Stimulated activated CD8-positive, alpha-beta memory T cell treated with anti-CD3 and anti-CD28 coated beads, Interleukin-15, amount 100 ng/mL, for 48 hours (primary cell): ENCODE measurements at regions not wholly inside any gene's neighbourhood (a gene's known extent, or its start where the extent isn't known, plus 50 kb on each side); places are given as distances from the start of the nearest gene placed in this dataset.
"Not testable (repeated sequence)": the region's sequence is repeated elsewhere in the genome, so short reads cannot be mapped to it uniquely, and the experiment has no call there.

Experiments used
- DNase-seq, 2 donors: peaks; one replicate each; pipeline ENCODE4 v3.0.0-alpha.2; 2020; ENCODE audit warnings: low read depth in 2 of 2

GRCh38 chr1:208942394-208943130, 641.0 kb upstream of the CAMK1G start:
- DNase-seq = no peak

DNA sequence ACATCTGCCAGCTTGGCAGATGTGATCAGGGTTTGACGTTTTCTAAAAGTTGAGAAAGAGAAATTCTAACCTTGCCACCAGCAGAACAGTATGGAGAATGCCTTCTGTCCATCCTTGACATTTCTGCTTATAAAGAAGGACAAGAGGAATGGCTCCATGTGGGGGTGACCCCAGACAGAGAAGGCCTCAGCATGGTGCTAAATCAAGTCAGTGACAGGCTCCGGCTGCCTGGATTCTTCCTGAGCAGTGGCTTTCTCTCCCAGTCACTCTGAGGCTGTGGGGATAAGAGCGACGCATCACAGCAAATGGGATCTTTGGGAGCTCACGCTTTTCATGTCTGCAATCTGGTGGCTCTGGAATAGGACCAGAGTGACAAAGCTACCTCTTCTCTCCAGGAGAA, 640.2 kb upstream of the CAMK1G start:
- no peak for DNase-seq

DNA sequence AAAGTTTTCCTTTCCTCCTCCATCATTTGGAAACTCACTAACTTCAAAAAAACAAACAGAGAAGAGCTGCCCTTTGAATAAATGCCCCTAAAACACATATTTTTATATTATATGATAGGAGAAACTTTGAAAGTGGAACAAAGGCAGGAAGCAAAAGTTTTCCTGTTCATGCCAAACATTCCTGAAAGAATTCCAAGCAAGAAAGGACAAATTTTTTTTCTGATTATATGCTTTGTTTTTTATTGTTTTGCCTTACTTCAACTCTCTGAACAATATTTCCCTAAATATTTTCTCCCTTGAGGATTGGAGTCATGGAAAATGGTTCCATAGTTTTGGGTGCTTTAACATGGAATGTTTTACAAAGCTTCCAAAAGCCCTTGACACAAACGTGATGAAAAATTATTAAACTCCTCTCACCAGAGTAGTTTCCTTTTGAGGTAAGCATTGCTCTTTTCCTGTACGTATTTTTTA, 638.5 kb upstream of the CAMK1G start:
- DNase-seq = no peak

- DNase-seq = no peak
Observed at GRCh38 chr1:208950206-208950605, 633.3 kb upstream of the CAMK1G start.

DNA sequence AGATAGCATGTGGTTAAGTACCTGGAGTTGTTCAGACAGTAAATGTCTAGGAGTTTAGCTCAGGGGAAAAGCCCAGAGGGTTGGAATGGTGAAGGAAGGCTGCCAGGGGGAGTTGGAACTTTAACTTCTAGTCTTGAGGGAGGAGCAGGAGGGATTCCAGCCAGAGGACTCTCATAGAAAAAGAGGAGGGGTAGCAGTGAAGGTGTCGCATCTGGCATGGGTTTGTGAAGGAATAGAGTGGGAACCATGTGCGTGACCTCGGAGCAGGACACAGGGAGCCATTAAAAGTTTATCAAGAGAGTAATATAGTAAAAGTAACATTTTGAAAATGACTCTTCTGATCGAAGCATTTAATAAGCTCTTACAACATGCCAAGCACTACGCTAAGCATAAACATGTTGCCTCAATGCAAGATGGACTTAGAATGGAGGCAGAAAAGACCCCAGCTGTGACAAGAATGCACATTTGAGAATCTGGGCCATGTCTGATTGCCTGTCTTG, 632.4 kb upstream of the CAMK1G start:
- DNase-seq = no peak

DNA sequence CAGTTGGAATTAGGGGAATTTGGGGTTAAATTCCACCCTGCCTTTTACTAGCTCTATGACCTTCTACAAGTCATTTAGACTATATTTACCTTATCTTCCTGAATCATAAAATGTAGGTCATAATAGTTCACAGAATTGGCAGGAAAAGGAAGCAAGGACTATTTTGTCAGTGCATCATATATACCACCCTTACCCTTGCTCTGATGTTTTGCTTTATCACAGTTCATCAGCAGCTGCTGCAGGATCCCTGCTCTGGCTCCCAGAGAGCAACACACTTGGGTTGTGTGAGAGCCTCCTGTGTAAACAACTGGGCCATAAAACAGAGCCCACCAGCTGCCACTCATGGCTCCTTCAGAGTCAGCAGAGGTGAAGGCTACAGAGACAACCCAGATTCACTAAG, 631.6 kb upstream of the CAMK1G start:
- no peak for DNase-seq

DNA sequence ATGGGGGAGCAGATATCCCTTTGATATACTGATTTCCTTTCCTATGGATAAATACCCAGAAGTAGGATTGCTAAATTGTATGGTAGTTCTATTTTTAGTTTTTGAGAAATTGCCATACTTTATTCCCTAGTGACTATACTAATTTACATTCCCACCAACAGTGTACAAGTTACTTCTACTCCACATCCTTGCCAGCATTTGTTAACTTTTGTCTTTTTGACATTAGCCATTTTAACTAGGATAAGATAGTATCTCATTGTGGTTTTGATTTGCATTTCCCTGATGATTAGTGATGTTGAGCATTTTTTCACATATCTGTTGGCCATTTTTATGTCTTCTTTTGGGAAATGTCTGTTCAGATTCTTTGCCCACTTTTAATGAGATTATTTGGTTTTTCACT, 620.6 kb upstream of the CAMK1G start:
- no peak for DNase-seq

DNA sequence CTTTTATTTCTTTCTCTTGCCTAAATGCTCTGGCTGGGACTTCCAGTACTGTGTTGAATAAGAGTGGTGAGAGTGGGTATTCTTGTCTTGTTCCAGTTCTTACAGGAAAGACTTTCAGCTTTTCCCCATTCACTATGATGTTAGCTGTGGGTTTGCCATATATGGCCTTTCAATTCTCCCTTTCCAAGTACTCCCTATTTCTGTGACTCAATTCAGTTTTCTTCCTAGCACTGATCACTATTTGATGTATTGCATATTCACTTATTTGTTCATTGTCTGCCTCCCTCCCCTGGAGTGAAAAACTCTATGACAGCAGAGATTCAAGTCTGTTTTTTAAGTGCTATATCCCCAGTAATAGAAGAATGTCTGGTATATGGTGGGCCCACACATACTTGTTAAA, 618.2 kb upstream of the CAMK1G start:
- DNase-seq = no peak

DNA sequence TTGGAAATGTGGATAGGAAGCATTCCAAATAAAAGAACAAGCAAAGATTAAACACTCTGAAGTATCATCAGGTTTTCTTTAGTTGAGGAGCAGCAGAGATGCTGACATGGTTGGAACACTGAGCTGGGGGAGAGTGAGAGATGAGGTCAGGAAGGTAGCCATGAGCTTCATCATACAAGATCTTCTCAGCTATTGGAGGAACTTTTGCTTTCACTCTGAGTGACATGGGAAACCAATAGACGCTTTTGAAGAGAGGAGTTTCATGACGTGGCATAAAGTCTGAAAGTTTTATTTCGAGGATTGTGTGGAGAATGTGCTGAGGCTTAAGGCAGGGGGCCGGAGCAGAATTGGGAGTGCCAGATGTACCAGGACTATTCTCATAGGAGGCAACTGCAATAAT, 616.2 kb upstream of the CAMK1G start:
- DNase-seq = no peak

GRCh38 chr1:208974717-208975116, 608.8 kb upstream of the CAMK1G start:
- DNase-seq = no peak

DNA sequence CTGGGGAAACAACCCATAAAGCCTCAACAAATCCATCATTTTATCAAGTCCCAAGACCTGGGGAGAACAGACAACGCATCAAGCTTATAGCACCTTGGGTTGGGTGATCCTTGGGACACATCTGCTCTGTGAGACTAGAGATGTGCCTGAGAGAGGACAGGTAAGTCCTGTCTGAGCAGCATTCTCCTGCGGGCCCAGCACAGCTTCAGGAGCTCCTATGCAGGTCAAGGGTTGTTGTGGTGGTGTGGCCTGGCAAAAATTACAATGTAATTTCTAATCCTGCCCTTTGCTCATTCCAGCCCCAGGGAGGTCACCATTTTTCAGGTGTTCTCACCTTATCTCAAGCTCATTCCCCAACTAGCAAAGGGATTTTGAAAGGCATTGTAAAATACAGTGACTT, 608.1 kb upstream of the CAMK1G start:
- DNase-seq = no peak

GRCh38 chr1:208977012-208977411, 606.5 kb upstream of the CAMK1G start:
- no peak for DNase-seq

GRCh38 chr1:208977638-208978256, 605.8 kb upstream of the CAMK1G start:
- DNase-seq = no peak

GRCh38 chr1:208979776-208980175, 603.7 kb upstream of the CAMK1G start:
- DNase-seq = no peak

DNA sequence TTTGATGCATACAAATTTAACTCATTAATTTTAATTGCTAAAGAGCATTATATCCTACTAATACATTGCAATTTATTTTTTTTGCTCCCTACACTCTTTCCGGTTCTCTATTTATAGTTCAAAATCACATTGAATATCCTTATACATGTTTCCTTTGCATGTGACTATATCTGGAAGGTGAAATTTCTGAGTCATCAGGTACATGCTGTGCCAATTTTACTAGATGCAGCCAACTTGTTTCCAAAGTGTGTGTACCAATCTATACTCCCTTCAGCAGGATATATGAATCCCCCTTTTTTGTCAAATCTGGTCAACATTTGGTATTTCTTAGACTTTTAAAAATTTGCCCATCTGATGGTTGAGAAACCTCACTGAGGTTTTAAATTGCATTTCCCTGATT, 602.9 kb upstream of the CAMK1G start:
- no peak for DNase-seq

- DNase-seq = no peak
Observed at GRCh38 chr1:208985231-208985630, 598.3 kb upstream of the CAMK1G start.

DNA sequence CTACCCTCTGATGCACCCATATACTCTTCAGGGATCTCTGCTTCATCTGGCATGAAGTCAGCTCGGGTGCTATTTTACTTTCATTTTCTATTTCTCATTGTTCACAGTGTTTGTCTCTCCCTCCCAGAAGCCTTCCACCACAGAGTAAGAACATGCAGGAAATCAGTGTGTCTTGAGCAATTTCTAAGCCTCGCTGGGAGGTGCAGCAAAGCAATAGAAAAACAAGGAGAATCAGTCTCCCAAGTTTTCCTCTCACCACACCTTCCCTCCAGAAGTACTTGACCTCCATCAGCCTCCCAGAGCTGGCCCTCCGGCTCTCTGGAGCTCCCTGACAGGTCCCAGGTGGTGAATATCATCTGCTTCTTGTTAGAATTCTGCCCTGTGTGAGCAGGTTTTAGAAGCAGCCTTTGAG, 594.7 kb upstream of the CAMK1G start:
- DNase-seq = no peak

- no peak for DNase-seq
Observed at GRCh38 chr1:208990456-208990855, 593.1 kb upstream of the CAMK1G start.

- DNase-seq = not testable (repeated sequence)
Observed at GRCh38 chr1:208997053-208997452, 586.5 kb upstream of the CAMK1G start.

DNA sequence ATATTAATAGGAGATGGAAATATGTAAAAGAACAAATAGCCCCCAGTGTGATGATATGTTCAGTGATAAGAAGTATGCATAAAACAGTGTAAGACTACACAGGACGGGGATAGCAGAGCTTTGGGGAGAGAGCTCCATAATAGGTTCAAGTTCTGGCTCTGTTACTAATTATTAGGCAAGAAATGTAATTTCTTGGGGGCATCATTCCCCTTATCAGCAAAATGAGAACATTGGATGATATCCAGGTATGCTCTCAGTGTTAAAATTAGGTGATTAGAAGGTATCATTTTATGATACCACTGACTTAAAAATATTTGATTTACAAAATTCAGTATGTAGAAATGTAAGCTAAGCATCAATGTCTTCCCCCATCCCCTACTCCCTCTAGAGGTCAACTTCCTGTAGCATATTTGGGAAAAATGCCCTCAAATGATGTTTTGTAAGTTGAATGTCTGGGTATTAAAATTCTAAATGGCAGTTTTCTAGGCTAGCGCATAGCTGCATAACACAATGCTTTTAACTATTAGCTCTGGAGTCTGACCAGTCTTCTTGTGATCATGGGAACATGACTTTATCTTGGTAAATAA, 585.7 kb upstream of the CAMK1G start:
- DNase-seq = no peak

DNA sequence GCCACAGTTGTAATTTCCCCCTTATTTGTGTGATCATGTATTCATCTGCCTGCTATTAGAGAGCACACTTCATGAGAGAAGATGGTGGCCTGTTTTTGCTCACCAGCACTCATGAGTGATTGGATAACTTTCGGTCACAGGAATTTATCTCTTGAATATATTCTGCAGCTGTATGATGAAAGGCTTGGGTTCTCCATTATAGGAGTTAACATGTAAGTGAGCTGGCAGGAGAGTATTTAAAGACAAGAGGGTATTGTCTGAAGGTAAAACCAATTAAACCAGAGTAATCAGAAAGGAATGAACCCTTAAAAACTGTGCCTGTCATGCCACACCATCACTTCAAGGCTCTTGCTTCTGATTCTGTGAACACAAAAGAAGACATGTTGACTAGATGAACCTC, 574.9 kb upstream of the CAMK1G start:
- no peak for DNase-seq

DNA sequence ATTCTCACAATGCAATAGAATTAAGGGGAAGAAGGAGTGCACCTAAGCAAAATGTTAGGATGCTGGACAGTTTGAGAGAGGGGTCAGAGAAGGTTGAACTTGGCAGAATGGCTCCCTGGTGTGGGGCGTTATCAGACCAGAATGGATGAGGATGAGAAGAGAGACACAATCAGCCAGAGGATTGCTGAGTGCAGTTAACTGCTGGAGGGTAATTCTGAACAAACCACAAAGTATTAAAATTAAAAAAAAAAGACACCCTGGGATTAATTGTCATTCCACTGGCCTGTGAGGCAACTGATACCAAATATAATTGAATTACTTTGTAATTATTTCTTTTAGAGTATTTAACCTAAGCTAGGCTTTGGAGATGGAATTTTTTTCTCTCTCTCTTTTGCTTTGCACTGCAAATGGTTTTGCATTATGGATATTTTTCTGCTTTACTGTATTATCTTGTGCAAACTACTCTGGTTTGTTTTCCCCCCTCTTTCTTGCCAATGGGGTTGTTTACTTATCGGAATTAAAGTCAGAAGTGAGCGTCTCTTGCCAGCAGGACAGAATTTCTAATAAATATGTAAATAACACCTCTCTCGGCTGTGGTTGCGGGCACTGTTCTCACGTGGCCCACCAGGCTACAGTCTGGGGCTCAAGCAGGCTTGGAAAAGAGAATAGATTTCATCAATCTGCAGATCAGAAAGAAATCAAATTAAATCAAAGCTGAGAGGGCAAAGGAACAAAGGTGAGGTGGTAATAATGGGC, 572.9 kb upstream of the CAMK1G start:
- no peak for DNase-seq
